ENCODE measurements at regions not wholly inside any gene's neighbourhood (a gene's known extent, or its start where the extent isn't known, plus 50 kb on each side); places are given as distances from the start of the nearest gene placed in this dataset.
"Not testable (repeated sequence)": the region's sequence is repeated elsewhere in the genome, so short reads cannot be mapped to it uniquely, and the experiment has no call there.

GRCh38 chr9:115442054-115442453 is 324.1 kb upstream of the TNC start:
- no peak overlapping the region for H3K27ac Mint-ChIP-seq
- no peak overlapping the region for H3K4me3 Mint-ChIP-seq
- DNase-seq (ENCODE audit: low spot score) (no peak), ATAC-seq (no peak)
- peaks cover 3% of the 10 kb centered on the region for H3K9me3 Mint-ChIP-seq
- H3K4me1 Mint-ChIP-seq (ENCODE audit: low read depth in 2 of 2) = no peaks in the 10 kb centered on the region
- no peaks in the 10 kb centered on the region for H3K36me3 Mint-ChIP-seq
- H3K27me3 Mint-ChIP-seq = no peaks in the 10 kb centered on the region

- Mint-ChIP-seq H3K36me3 (no peaks in the 10 kb centered on the region), H3K4me1 (ENCODE audit: low read depth in 2 of 2) (no peaks in the 10 kb centered on the region), H3K27me3 (no peaks in the 10 kb centered on the region), H3K4me3 (no peak overlapping the region), H3K27ac (no peak overlapping the region), H3K9me3 (peaks cover 3% of the 10 kb centered on the region)
- ATAC-seq = no peak
- DNase-seq (ENCODE audit: low spot score) = no peak
Observed at GRCh38 chr9:115443890-115444289, 325.9 kb upstream of the TNC start.

GRCh38 chr9:115444959-115445358 is 327.0 kb upstream of the TNC start:
- H3K4me3 Mint-ChIP-seq = no peak overlapping the region
- no peaks in the 10 kb centered on the region for H3K36me3 Mint-ChIP-seq
- peaks cover 3% of the 10 kb centered on the region for H3K9me3 Mint-ChIP-seq
- peaks cover 0 to 7% of the 10 kb centered on the region in 2 donors for H3K27me3 Mint-ChIP-seq
- DNase-seq (ENCODE audit: low spot score) (no peak), ATAC-seq (no peak)
- H3K27ac Mint-ChIP-seq = no peak overlapping the region
- no peaks in the 10 kb centered on the region for H3K4me1 Mint-ChIP-seq (ENCODE audit: low read depth in 2 of 2)

- no peak for DNase-seq (ENCODE audit: low spot score)
- Mint-ChIP-seq H3K27me3 (peaks cover 0 to 7% of the 10 kb centered on the region in 2 donors), H3K4me1 (ENCODE audit: low read depth in 2 of 2) (no peaks in the 10 kb centered on the region), H3K36me3 (no peaks in the 10 kb centered on the region), H3K4me3 (no peak overlapping the region), H3K9me3 (peaks cover 3% of the 10 kb centered on the region), H3K27ac (no peak overlapping the region)
- no peak for ATAC-seq
Observed at GRCh38 chr9:115445655-115446054, 327.7 kb upstream of the TNC start.

GRCh38 chr9:115456515-115456914 is 338.6 kb upstream of the TNC start:
- Mint-ChIP-seq H3K36me3 (peaks cover 5% of the 10 kb centered on the region), H3K9me3 (peaks cover 15% of the 10 kb centered on the region), H3K4me3 (no peak overlapping the region), H3K27ac (no peak overlapping the region), H3K27me3 (peaks cover 0 to 8% of the 10 kb centered on the region in 2 donors), H3K4me1 (ENCODE audit: low read depth in 2 of 2) (no peaks in the 10 kb centered on the region)
- ATAC-seq (no peak), DNase-seq (ENCODE audit: low spot score) (no peak)

GRCh38 chr9:115461280-115461679 is 343.3 kb upstream of the TNC start:
- Mint-ChIP-seq H3K4me3 (no peak overlapping the region), H3K27ac (no peak overlapping the region), H3K27me3 (peaks cover 0 to 15% of the 10 kb centered on the region in 2 donors), H3K4me1 (ENCODE audit: low read depth in 2 of 2) (no peaks in the 10 kb centered on the region), H3K36me3 (peaks cover 5% of the 10 kb centered on the region), H3K9me3 (peaks cover 11% of the 10 kb centered on the region)
- DNase-seq (ENCODE audit: low spot score) (no peak), ATAC-seq (no peak)

GRCh38 chr9:115462623-115463022 is 344.7 kb upstream of the TNC start:
- Mint-ChIP-seq H3K36me3 (peaks cover 5% of the 10 kb centered on the region), H3K4me3 (no peak overlapping the region), H3K27me3 (peaks cover 0 to 15% of the 10 kb centered on the region in 2 donors), H3K9me3 (peaks cover 7% of the 10 kb centered on the region), H3K27ac (no peak overlapping the region), H3K4me1 (ENCODE audit: low read depth in 2 of 2) (no peaks in the 10 kb centered on the region)
- ATAC-seq = no peak
- no peak for DNase-seq (ENCODE audit: low spot score)

GRCh38 chr9:115466756-115467155 is 348.8 kb upstream of the TNC start:
- no peak overlapping the region for H3K4me3 Mint-ChIP-seq

GRCh38 chr9:115469841-115470240 is 351.9 kb upstream of the TNC start:
- Mint-ChIP-seq H3K36me3 (no peaks in the 10 kb centered on the region), H3K4me1 (ENCODE audit: low read depth in 2 of 2) (no peaks in the 10 kb centered on the region), H3K27me3 (no peaks in the 10 kb centered on the region), H3K4me3 (no peak overlapping the region), H3K27ac (no peak overlapping the region), H3K9me3 (peaks cover 7% of the 10 kb centered on the region)
- DNase-seq (ENCODE audit: low spot score) = no peak
- no peak for ATAC-seq

More at GRCh38 chr9:115466756-115467155, 348.8 kb upstream of the TNC start:
- no peaks in the 10 kb centered on the region for H3K36me3 Mint-ChIP-seq
- H3K27me3 Mint-ChIP-seq = peaks cover 0 to 7% of the 10 kb centered on the region in 2 donors
- DNase-seq (ENCODE audit: low spot score) (no peak), ATAC-seq (no peak)
- H3K27ac Mint-ChIP-seq = no peak overlapping the region
- H3K9me3 Mint-ChIP-seq = no peaks in the 10 kb centered on the region
- no peaks in the 10 kb centered on the region for H3K4me1 Mint-ChIP-seq (ENCODE audit: low read depth in 2 of 2)

GRCh38 chr9:115473032-115473431 is 355.1 kb upstream of the TNC start:
- H3K27ac Mint-ChIP-seq; H3K27me3 Mint-ChIP-seq; H3K36me3 Mint-ChIP-seq; H3K4me1 Mint-ChIP-seq (ENCODE audit: low read depth in 2 of 2); ATAC-seq; H3K9me3 Mint-ChIP-seq; H3K4me3 Mint-ChIP-seq; DNase-seq (ENCODE audit: low spot score): not testable (repeated sequence)

- DNase-seq (ENCODE audit: low spot score) (no peak), ATAC-seq (no peak)
- Mint-ChIP-seq H3K4me1 (ENCODE audit: low read depth in 2 of 2) (no peaks in the 10 kb centered on the region), H3K27me3 (peaks cover 0 to 3% of the 10 kb centered on the region in 2 donors), H3K9me3 (no peaks in the 10 kb centered on the region), H3K27ac (no peak overlapping the region), H3K36me3 (no peaks in the 10 kb centered on the region), H3K4me3 (no peak overlapping the region)
Observed at GRCh38 chr9:115481769-115482168, 363.8 kb upstream of the TNC start.

- no peak for ATAC-seq
- Mint-ChIP-seq H3K4me3 (no peak overlapping the region), H3K36me3 (no peaks in the 10 kb centered on the region), H3K27me3 (no peaks in the 10 kb centered on the region), H3K27ac (no peak overlapping the region), H3K9me3 (no peaks in the 10 kb centered on the region), H3K4me1 (ENCODE audit: low read depth in 2 of 2) (no peaks in the 10 kb centered on the region)
- DNase-seq (ENCODE audit: low spot score) = no peak
Observed at GRCh38 chr9:115482747-115483146, 364.8 kb upstream of the TNC start.

GRCh38 chr9:115492869-115493268 is 374.9 kb upstream of the TNC start:
- ATAC-seq (no peak), DNase-seq (ENCODE audit: low spot score) (no peak)
- Mint-ChIP-seq H3K27ac (no peak overlapping the region), H3K9me3 (peaks cover 7% of the 10 kb centered on the region), H3K36me3 (no peaks in the 10 kb centered on the region), H3K4me3 (no peak overlapping the region), H3K4me1 (ENCODE audit: low read depth in 2 of 2) (no peaks in the 10 kb centered on the region), H3K27me3 (peaks cover 0 to 14% of the 10 kb centered on the region in 2 donors)

GRCh38 chr9:115494393-115494792 is 376.4 kb upstream of the TNC start:
- peaks cover 0 to 14% of the 10 kb centered on the region in 2 donors for H3K27me3 Mint-ChIP-seq
- no peaks in the 10 kb centered on the region for H3K4me1 Mint-ChIP-seq (ENCODE audit: low read depth in 2 of 2)
- ATAC-seq = no peak
- no peak for DNase-seq (ENCODE audit: low spot score)
- no peaks in the 10 kb centered on the region for H3K36me3 Mint-ChIP-seq
- H3K9me3 Mint-ChIP-seq = peaks cover 7% of the 10 kb centered on the region
- H3K27ac Mint-ChIP-seq = no peak overlapping the region
- no peak overlapping the region for H3K4me3 Mint-ChIP-seq

GRCh38 chr9:115495052-115495635 is 377.2 kb upstream of the TNC start:
- Mint-ChIP-seq H3K27me3 (peaks cover 0 to 15% of the 10 kb centered on the region in 2 donors), H3K9me3 (peaks cover 7% of the 10 kb centered on the region), H3K4me3 (no peak overlapping the region), H3K4me1 (ENCODE audit: low read depth in 2 of 2) (no peaks in the 10 kb centered on the region), H3K36me3 (no peaks in the 10 kb centered on the region), H3K27ac (no peak overlapping the region)
- ATAC-seq (no peak), DNase-seq (ENCODE audit: low spot score) (no peak)

Data from natural killer cell treated with Interleukin-12 subunit alpha and Interleukin-12 subunit beta and Interleukin-15 and Interleukin-18, amount 100 ng/mL, for 72 hours (primary cell).